ENCODE measurements at regions not wholly inside any gene's neighbourhood (a gene's known extent, or its start where the extent isn't known, plus 50 kb on each side); places are given as distances from the start of the nearest gene placed in this dataset.
"Not testable (repeated sequence)": the region's sequence is repeated elsewhere in the genome, so short reads cannot be mapped to it uniquely, and the experiment has no call there.

- H3K4me3 ChIP-seq (ENCODE audit: low read depth, low read length), result no peak overlapping the region
- peak; percentile 57 for DNase-seq (ENCODE audit: low read depth)
Observed at GRCh38 chr12:89225401-89225800, 126.9 kb downstream of the DUSP6 start.

GRCh38 chr12:89222580-89222979, 129.7 kb downstream of the DUSP6 start:
- not testable (repeated sequence) for DNase-seq (ENCODE audit: low read depth); H3K4me3 ChIP-seq (ENCODE audit: low read depth, low read length)

More at GRCh38 chr12:89225401-89225800, 126.9 kb downstream of the DUSP6 start:
- no peak for TF ChIP-seq CTCF (IDR thresholded peaks at IDR 0.05; ENCODE audit: insufficient read depth, low read length)

GRCh38 chr12:89217472-89217871, 134.8 kb downstream of the DUSP6 start:
- no peak for TF ChIP-seq CTCF (IDR thresholded peaks at IDR 0.05; ENCODE audit: insufficient read depth, low read length)
- H3K4me3 ChIP-seq (ENCODE audit: low read depth, low read length), result no peak overlapping the region
- no peak for DNase-seq (ENCODE audit: low read depth)

- DNase-seq (ENCODE audit: low read depth), result no peak
- TF ChIP-seq CTCF (IDR thresholded peaks at IDR 0.05; ENCODE audit: insufficient read depth, low read length), result no peak
- no peak overlapping the region for H3K4me3 ChIP-seq (ENCODE audit: low read depth, low read length)
Observed at GRCh38 chr12:89216211-89216952, 135.9 kb downstream of the DUSP6 start.

GRCh38 chr12:89215196-89215595, 137.1 kb downstream of the DUSP6 start:
- no peak for DNase-seq (ENCODE audit: low read depth)
- TF ChIP-seq CTCF (IDR thresholded peaks at IDR 0.05; ENCODE audit: insufficient read depth, low read length), result no peak

GRCh38 chr12:89213747-89214146, 138.6 kb downstream of the DUSP6 start:
- no peak for DNase-seq (ENCODE audit: low read depth)
- TF ChIP-seq CTCF (IDR thresholded peaks at IDR 0.05; ENCODE audit: insufficient read depth, low read length), result no peak
- H3K4me3 ChIP-seq (ENCODE audit: low read depth, low read length), result no peak overlapping the region

More at GRCh38 chr12:89215196-89215595, 137.1 kb downstream of the DUSP6 start:
- no peak overlapping the region for H3K4me3 ChIP-seq (ENCODE audit: low read depth, low read length)

- no peak for DNase-seq (ENCODE audit: low read depth)
- TF ChIP-seq CTCF (IDR thresholded peaks at IDR 0.05; ENCODE audit: insufficient read depth, low read length), result no peak
- H3K4me3 ChIP-seq (ENCODE audit: low read depth, low read length), result no peak overlapping the region
Observed at GRCh38 chr12:89213139-89213538, 139.2 kb downstream of the DUSP6 start.
